NCI-H510A (cell line): ENCODE measurements at regions not wholly inside any gene's neighbourhood (a gene's known extent, or its start where the extent isn't known, plus 50 kb on each side); places are given as distances from the start of the nearest gene placed in this dataset.
A peak's percentile ranks its signal among the peaks of the same experiment; 100 is the strongest.
"Not testable (repeated sequence)": the region's sequence is repeated elsewhere in the genome, so short reads cannot be mapped to it uniquely, and the experiment has no call there.

Experiments
- DNase-seq: peaks from one replicate; lab custom pipeline; 2025; lab: John Stamatoyannopoulos, UW

- DNase-seq, result no peak
These were observed 55.2 kb downstream of the RPL22L1 start for GRCh38 chr3:170814822-170815221.

GRCh38 chr3:170813266-170813665 is 56.7 kb downstream of the RPL22L1 start:
- no peak for DNase-seq

DNA sequence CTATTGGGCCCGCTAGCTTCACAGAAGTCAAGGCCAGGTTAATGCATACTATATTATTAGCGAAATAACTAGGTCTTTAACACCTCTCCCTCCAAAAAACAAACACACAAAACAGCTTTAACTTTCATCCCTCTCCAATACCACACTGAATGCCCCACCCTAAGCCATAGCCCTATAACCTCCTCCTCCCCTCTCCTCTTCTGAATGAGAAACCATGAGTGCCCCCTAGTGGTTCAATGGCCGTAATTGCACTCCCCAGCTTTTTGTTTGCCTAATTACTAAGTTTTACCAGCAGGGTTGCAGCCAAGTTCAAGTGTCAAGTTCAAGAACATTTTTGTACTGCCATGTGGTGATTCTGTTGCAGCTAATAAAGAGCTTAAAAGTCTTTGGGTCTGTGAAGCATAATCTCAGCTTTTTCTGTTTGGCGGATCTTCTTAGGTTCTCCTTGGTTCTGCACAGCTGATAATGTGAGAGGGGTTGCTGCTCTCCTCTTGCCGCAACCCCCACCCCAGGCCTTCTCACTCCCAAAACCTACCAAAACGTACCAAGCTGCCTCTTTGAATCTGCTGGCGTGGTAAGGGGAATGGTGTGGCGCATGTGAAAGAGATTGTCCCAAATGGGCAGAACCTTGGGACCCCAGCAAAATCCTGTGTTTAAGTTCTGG is 57.9 kb downstream of the RPL22L1 start:
- peak; percentile 52 for DNase-seq

GRCh38 chr3:170811515-170811914 is 58.5 kb downstream of the RPL22L1 start:
- DNase-seq, result no peak

DNA sequence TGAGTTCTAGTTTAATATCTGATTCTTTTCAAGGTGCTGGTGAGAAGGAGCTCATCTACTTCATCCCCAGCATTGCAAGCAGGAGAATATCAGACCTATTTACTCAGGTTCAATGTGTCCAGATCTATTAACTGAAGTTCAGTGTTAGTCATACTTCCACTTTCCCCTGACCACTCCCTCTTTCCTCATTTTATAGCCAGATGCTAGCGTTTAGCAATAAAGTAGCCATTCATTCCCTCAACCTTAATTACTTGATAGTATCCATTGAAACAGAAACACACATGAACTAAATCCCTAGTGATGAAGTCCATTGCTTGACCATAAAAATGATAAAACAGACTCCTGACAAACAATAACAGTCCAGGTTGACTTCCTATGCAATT is 60.0 kb downstream of the RPL22L1 start:
- no peak for DNase-seq

- DNase-seq, result peak; percentile 60
These were observed 60.7 kb downstream of the RPL22L1 start for GRCh38 chr3:170809007-170809974.

DNA sequence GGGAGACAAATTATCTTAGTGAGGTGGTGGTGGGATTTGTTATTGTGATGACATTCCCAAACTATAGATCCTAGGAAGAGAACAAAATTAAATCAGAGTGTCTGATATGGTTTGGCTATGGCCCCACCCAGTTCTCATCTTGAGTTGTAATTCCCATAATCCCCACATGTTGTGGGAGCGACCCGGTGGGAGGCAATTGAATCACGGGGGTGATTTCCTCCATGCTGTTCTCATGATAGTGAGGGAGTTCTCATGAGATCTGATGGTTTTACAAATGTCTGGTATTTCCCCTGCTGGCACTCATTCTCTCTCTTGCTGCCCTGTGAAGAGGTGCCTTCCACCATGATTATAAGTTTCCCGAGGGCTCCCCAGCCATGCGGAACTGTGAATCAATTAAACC is 62.0 kb downstream of the RPL22L1 start:
- DNase-seq, result no peak

GRCh38 chr3:170806676-170807075 is 63.3 kb downstream of the RPL22L1 start:
- no peak for DNase-seq

GRCh38 chr3:170806141-170806540 is 63.9 kb downstream of the RPL22L1 start:
- DNase-seq, result no peak

- DNase-seq, result not testable (repeated sequence)
These were observed 64.7 kb downstream of the RPL22L1 start for GRCh38 chr3:170805296-170805695.

- not testable (repeated sequence) for DNase-seq
These were observed 65.4 kb downstream of the RPL22L1 start for GRCh38 chr3:170804634-170805033.

GRCh38 chr3:170804078-170804477 is 65.9 kb downstream of the RPL22L1 start:
- DNase-seq, result no peak

DNA sequence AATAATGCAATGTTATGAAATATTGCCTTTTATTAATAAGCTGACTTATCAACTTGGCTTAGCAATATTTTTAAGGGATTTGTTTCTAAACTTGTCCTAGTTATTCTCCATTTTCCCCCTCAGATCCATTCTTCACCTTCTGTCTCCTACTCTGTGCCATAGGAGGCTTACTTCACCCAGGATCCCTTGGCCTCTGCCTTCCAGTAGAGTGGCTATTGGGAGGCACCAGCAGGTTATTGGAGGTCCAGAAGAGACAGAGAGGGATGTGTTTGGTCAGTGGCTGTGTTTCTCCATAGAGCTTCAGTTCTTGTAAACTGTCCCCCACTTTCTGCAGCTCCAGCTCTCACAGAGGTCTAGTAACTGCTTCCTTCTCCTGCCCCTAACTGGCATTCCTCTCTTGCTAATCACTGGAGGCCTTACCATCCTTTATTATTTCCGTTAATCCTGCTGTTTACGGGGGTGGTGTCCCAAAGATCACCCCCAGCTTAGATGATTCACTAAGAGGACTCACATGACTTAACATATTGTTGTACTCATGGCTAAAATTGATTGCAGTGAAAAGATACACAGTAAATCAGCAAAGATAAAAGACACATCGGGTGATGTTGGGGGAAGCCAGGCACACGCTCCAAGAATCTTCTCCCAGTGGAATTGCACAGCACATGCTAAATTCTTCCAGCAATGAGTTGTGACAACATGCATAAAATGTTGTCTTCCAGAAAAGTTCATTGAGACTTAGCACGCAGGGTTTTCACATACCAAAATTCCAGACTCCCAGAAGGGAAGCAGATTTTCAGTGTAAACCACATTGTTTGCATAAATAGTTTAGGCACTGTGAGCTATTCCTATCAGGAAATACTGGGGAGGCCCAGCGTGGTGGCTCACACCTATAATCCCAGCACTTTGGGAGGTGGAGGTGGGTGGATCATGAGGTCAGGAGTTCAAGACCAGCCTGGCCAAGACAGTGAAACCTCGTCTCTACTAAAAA is 67.5 kb downstream of the RPL22L1 start:
- no peak for DNase-seq

GRCh38 chr3:170801597-170801996 is 68.4 kb downstream of the RPL22L1 start:
- DNase-seq, result no peak

- not testable (repeated sequence) for DNase-seq
These were observed 69.7 kb downstream of the RPL22L1 start for GRCh38 chr3:170800275-170800674.

DNA sequence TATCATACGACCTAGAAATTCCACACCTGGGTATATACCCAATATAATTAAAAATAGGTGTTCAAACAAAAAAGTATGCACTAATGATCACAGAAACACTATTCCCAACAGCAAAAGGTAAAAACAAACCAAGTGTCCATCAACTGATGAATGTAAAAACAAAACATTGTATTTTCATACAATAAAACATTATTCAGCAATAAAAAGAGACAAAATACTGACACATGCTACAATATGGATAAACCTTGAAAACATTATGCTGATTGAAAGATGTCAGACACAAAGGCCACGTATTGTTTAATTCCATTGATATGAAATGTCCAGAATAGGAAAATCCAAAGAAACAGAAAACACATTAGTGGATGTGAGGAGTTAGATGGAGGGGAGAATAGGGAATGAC is 71.0 kb downstream of the RPL22L1 start:
- no peak for DNase-seq

DNA sequence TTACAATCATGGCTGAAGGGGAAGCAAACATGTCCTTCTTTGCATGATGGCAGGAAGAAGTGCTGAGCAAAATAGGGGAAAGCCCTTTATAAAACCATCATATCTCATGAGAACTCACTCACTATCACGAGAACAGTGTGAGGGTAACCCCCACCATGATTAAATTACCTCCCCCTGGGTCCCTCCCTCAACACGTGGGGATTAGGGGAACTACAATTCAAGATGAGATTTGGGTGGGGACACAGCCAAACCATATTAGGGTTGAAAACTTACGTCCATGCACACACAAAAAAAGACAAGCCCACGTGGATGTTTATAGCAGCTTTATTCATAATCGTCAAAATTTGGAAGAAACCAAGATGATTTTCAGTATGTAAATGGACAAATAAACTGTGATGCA is 72.3 kb downstream of the RPL22L1 start:
- DNase-seq, result no peak

- no peak for DNase-seq
These were observed 77.5 kb downstream of the RPL22L1 start for GRCh38 chr3:170792471-170792870.

DNA sequence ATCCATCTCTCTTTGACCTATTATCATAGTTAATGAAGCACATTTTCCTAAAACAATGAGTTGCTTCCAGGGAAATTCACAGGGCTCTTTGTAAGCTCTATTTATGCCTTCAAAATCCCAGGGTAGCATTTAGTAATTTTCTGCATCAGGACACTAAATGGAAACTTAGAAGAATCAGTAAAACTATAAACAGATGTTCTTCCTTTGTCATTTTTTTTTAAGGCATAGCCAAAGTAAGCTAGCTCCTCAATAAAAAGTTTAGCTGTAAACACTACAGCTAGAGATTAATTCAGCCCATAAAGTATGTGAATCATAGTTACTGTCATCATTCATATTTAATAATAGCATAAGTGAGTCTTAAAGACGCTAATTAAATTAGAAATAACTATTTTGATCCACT is 79.3 kb downstream of the RPL22L1 start:
- no peak for DNase-seq

DNA sequence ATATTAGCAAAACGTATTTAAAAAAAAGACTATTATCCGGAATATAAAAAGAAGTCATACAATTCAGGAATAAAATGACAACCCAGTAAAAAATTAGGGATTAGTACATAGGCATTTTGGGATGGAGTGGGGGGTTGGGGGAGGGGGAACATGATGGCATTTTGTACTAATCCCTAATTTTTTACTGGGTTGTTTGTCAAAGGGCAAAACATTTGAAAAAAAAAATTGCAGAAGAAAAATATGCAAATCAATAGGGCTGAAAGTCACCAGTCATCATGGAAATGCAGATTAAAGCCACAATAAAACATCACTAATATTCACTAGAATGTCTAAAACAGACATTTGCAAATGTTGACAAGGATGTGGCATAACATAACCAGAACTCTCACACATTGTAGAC is 82.5 kb downstream of the RPL22L1 start:
- no peak for DNase-seq

DNA sequence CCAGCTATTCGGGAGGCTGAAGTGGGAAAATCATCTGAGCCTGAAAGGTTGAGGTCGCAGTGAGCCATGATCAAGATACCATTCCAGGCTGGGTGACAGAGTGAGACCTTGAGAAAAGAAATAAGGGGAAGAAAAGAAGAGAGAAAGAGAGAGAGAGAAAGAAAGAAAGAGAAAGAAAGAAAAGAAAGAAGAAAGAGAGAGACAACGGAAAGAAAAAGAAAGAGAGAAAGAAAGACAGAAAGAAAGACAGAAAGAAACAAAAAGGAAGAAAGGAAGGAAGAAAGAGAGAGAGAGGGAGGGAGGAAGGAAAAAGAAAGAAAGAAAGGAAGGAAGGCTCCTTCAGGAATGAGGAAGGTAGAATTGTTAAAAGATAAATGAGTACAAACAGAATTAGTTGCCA is 84.5 kb downstream of the RPL22L1 start:
- DNase-seq, result no peak

DNA sequence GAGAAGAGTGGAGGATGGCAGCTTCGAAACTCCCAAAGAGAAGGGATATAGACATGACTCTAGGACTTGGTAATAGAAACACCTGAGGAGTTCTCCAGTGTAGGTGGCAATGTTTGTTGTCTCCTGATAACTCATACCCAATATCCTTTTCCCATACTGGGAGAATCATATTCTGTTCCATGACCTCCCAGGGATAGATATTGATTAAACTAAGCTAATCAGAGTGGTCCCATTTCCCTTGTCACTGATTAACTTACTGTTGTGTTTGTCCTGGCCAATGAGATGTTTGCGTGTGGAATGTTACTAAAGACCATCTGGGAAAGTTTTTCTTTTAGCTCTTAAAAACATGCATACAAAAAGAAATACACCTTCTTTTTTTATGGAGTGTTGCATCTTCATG is 85.6 kb downstream of the RPL22L1 start:
- DNase-seq, result no peak
